ENCODE measurements at regions not wholly inside any gene's neighbourhood (a gene's known extent, or its start where the extent isn't known, plus 50 kb on each side); places are given as distances from the start of the nearest gene placed in this dataset.

GRCh38 chr1:222896630-222897526, 82.0 kb downstream of the DISP1 start:
- Histone ChIP-seq H3K27ac (ENCODE audit: low read length) (no peak overlapping the region; the same call in 1 of the 2 replicates), H3K4me2 (ENCODE audit: insufficient read depth, low read length) (peak overlapping the region; percentile 50), H3K4me1 (ENCODE audit: insufficient read depth, low read length) (peaks cover 19% of the 10 kb centered on the region), H2AFZ (ENCODE audit: low read depth, low read length) (no peak overlapping the region), H3K9ac (ENCODE audit: low read depth, low read length) (peak overlapping the region; percentile 33; the same call in 1 of the 2 replicates), H3K27me3 (ENCODE audit: insufficient read depth, low read length, poor library complexity) (no peaks in the 10 kb centered on the region), H3K79me2 (ENCODE audit: insufficient read depth, low read length) (no peaks in the 10 kb centered on the region), H3K9me3 (ENCODE audit: insufficient read depth, low read length, severe bottlenecking) (peaks cover 8% of the 10 kb centered on the region), H3K4me3 (ENCODE audit: low read depth in 1 of 2, low read length in 2 of 2) (peak overlapping the region in 1 of 2 experiments; percentile 43; a peak in 2 of 4 replicates), H3K36me3 (ENCODE audit: insufficient read depth, low read length) (0 out of 2 replicates have a peak, but pooled peaks cover 4% of the 10 kb centered on the region), H4K20me1 (ENCODE audit: insufficient read depth, low read length) (no peaks in the 10 kb centered on the region)
- DNase-seq = no peak
- TF ChIP-seq EZH2 (IDR thresholded peaks at IDR 0.05; ENCODE audit: borderline replicate concordance, low read depth, low read length, severe bottlenecking) = no peak
- TF ChIP-seq, protein P1, sequence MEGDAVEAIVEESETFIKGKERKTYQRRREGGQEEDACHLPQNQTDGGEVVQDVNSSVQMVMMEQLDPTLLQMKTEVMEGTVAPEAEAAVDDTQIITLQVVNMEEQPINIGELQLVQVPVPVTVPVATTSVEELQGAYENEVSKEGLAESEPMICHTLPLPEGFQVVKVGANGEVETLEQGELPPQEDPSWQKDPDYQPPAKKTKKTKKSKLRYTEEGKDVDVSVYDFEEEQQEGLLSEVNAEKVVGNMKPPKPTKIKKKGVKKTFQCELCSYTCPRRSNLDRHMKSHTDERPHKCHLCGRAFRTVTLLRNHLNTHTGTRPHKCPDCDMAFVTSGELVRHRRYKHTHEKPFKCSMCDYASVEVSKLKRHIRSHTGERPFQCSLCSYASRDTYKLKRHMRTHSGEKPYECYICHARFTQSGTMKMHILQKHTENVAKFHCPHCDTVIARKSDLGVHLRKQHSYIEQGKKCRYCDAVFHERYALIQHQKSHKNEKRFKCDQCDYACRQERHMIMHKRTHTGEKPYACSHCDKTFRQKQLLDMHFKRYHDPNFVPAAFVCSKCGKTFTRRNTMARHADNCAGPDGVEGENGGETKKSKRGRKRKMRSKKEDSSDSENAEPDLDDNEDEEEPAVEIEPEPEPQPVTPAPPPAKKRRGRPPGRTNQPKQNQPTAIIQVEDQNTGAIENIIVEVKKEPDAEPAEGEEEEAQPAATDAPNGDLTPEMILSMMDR (IDR thresholded peaks at IDR 0.05; ENCODE audit: borderline replicate concordance, extremely low read depth, low read length, poor library complexity, severe bottlenecking) = no peak
- ATAC-seq (ENCODE audit: insufficient read depth, low read depth) = peak; percentile 63; the same call in 2 of the 3 replicates

DNA sequence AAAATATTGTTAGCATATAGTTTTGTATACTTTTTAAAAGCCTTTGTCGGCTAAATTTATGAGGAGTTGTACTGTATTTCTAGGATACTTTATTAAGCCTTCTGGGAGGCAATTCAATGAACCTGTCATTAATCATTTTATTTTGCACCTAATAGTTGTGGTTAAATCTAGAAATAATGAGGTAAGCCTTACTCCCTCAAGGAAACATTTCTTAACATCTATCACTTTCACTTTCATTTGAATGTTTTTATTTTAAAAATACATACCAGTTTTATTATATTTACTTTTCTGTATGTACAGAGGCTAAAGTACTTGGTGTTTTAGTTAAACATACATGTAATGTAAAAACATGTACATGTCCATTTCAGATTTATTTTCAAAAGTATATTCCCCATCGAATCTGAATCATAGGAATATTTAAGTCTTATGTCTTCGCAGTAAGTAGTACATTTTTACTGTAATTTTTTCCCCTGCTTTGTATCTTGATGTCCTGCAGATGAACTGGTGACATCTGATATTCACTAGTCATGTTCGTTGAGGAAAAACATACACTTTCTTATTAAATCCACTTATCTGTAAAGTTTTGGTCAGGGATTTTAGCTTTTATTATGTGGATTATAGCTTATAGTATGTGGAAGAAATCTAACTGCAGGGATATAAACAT, 82.8 kb downstream of the DISP1 start:
- Histone ChIP-seq H3K79me2 (ENCODE audit: insufficient read depth, low read length) (no peaks in the 10 kb centered on the region), H2AFZ (ENCODE audit: low read depth, low read length) (peak overlapping the region; percentile 2), H3K4me1 (ENCODE audit: insufficient read depth, low read length) (peaks cover 19% of the 10 kb centered on the region), H3K27ac (ENCODE audit: low read length) (peak overlapping the region; percentile 47), H3K9ac (ENCODE audit: low read depth, low read length) (peak overlapping the region; percentile 33), H4K20me1 (ENCODE audit: insufficient read depth, low read length) (no peaks in the 10 kb centered on the region), H3K9me3 (ENCODE audit: insufficient read depth, low read length, severe bottlenecking) (peaks cover 8% of the 10 kb centered on the region), H3K4me3 (ENCODE audit: low read depth in 1 of 2, low read length in 2 of 2) (peak overlapping the region in 1 of 2 experiments; percentile 43; a peak in 2 of 4 replicates), H3K27me3 (ENCODE audit: insufficient read depth, low read length, poor library complexity) (no peaks in the 10 kb centered on the region), H3K4me2 (ENCODE audit: insufficient read depth, low read length) (peak overlapping the region; percentile 50), H3K36me3 (ENCODE audit: insufficient read depth, low read length) (0 out of 2 replicates have a peak, but pooled peaks cover 4% of the 10 kb centered on the region)
- DNase-seq (no peak), ATAC-seq (ENCODE audit: insufficient read depth, low read depth) (peak; percentile 60)
- TF ChIP-seq EZH2 (IDR thresholded peaks at IDR 0.05; ENCODE audit: borderline replicate concordance, low read depth, low read length, severe bottlenecking) = no peak
- TF ChIP-seq, protein P1 (IDR thresholded peaks at IDR 0.05; ENCODE audit: borderline replicate concordance, extremely low read depth, low read length, poor library complexity, severe bottlenecking) = no peak

- peaks cover 7% of the 10 kb centered on the region for H3K9me3 ChIP-seq (ENCODE audit: insufficient read depth, low read length, severe bottlenecking)
- H2AFZ ChIP-seq (ENCODE audit: low read depth, low read length) = peak overlapping the region; percentile 2
- TF ChIP-seq EZH2 (IDR thresholded peaks at IDR 0.05; ENCODE audit: borderline replicate concordance, low read depth, low read length, severe bottlenecking) = no peak
- peak overlapping the region; percentile 50 for H3K4me2 ChIP-seq (ENCODE audit: insufficient read depth, low read length)
- peaks cover 19% of the 10 kb centered on the region for H3K4me1 ChIP-seq (ENCODE audit: insufficient read depth, low read length)
- H4K20me1 ChIP-seq (ENCODE audit: insufficient read depth, low read length) = no peaks in the 10 kb centered on the region
- ATAC-seq (ENCODE audit: insufficient read depth, low read depth) = peak; percentile 53; the same call in 2 of the 3 replicates
- peak overlapping the region in 1 of 2 experiments; percentile 43; a peak in 1 of 4 replicates for H3K4me3 ChIP-seq (ENCODE audit: low read depth in 1 of 2, low read length in 2 of 2)
- H3K27me3 ChIP-seq (ENCODE audit: insufficient read depth, low read length, poor library complexity) = no peaks in the 10 kb centered on the region
- no peak for DNase-seq
- H3K36me3 ChIP-seq (ENCODE audit: insufficient read depth, low read length) = 0 out of 2 replicates have a peak, but pooled peaks cover 3% of the 10 kb centered on the region
- peak overlapping the region; percentile 47; the same call in 1 of the 2 replicates for H3K27ac ChIP-seq (ENCODE audit: low read length)
- no peaks in the 10 kb centered on the region for H3K79me2 ChIP-seq (ENCODE audit: insufficient read depth, low read length)
- H3K9ac ChIP-seq (ENCODE audit: low read depth, low read length) = peak overlapping the region; percentile 33
Observed at GRCh38 chr1:222898191-222898527, 83.3 kb downstream of the DISP1 start.

Measured in DND-41 (cell line).